Astrocyte (in vitro differentiated cells and primary cell): ENCODE measurements at regions not wholly inside any gene's neighbourhood (a gene's known extent, or its start where the extent isn't known, plus 50 kb on each side); places are given as distances from the start of the nearest gene placed in this dataset.

Source experiments
- CTCF ChIP-seq: IDR thresholded peaks from 2 replicates; pipeline ENCODE4 v1.5.1; 2011; ENCODE audit warnings: low read depth, mild to moderate bottlenecking, inconsistent platforms, low read length, moderate library complexity; ENCODE audit not compliant: insufficient read depth
- EZH2 ChIP-seq: IDR thresholded peaks from 2 replicates; pipeline ENCODE4 v1.6.1; 2012; ENCODE audit warnings: mild to moderate bottlenecking, low read length, inconsistent platforms; ENCODE audit not compliant: insufficient read depth

DNA sequence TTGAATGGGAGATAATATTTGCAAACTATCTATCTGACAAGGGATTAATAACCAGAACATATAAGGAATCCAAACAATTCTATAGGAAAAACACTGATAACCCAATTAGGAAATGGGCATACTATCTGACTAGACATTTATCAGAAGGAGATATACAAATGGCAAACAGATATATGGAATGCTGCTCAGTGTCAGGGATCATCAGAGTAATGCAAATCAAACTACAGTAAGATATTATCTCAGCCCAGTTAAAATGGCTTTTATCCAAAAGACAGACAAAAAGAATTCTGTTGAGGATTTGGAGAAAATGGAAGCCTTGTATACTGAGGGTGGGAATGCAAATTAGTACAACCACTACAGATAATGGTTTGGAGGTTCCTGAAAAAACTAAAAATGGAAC is 758.0 kb upstream of the B3GALT2 start:
- TF ChIP-seq CTCF (no peak), EZH2 (no peak)
